GM12878 (cell line): ENCODE measurements at regions not wholly inside any gene's neighbourhood (a gene's known extent, or its start where the extent isn't known, plus 50 kb on each side); places are given as distances from the start of the nearest gene placed in this dataset.

Experiments used
- ATAC-seq: fragments of 200-7000 bp; cut with Tn5 transposase; 3 replicates; pipeline ENCODE4 v1.9.1; 2020; ENCODE audit warnings: mild to moderate bottlenecking, moderate library complexity
- BruUV-seq: library from RNA; stranded (reverse); fragments of 400-500 nt; replicated peaks from 2 replicates; lab custom pipeline; 2021; lab: Mats Ljungman, UMichigan
- CTCF ChIA-PET: fragments of 300-600 bp; sonication (Branson Sonifier 250); formaldehyde crosslinking; extraction: SDS; loops from one replicate; lab custom pipeline; 2021; ENCODE audit warnings: inconsistent platforms; lab: Yijun Ruan, JAX
- POLR2A ChIA-PET: fragments of 350-600 bp; formaldehyde crosslinking; extraction: SDS; loops from one replicate; lab custom pipeline; 2021; ENCODE audit warnings: inconsistent platforms; lab: Charles Lee
- RAD21 ChIA-PET: fragments of 300-600 bp; sonication (Branson Sonifier 250); formaldehyde crosslinking; loops from one replicate; lab custom pipeline; 2023; ENCODE audit warnings: antibody characterized with exemption; ENCODE audit not compliant: unreplicated experiment; lab: Charles Lee
- SMC1A ChIA-PET: fragments of 300-600 bp; sonication (Branson Sonifier 250); formaldehyde crosslinking; loops from one replicate; lab custom pipeline; 2023; ENCODE audit not compliant: unreplicated experiment, uncharacterized antibody; lab: Charles Lee
- DNase-seq: peaks from one replicate; pipeline ENCODE4 v3.0.0-alpha.2; 2011; ENCODE audit warnings: low read depth, low spot score
- FAIRE-seq: peaks from 3 replicates; lab custom pipeline; 2011; peaks lifted over from hg19 to GRCh38; lab: Jason Lieb, UNC
- H2AFZ ChIP-seq: 2 replicates; pipeline ENCODE4 v1.6.0; 2011; ENCODE audit warnings: low read depth, low read length, control low read depth; ENCODE audit not compliant: control insufficient read depth
- H3K27ac ChIP-seq: 2 replicates; pipeline ENCODE4 v1.5.1; 2011; ENCODE audit warnings: control low read depth; ENCODE audit not compliant: control insufficient read depth, insufficient read depth
- H3K27me3 ChIP-seq, 2 experiments: replicated peaks in 1 of 2; 2 replicates each; pipeline versions ENCODE4 v1.6.0 to v1.6.1; 2011; ENCODE audit warnings: low read length in 1 of 2; ENCODE audit not compliant: control insufficient read depth in 2 of 2, insufficient read depth in 2 of 2
- H3K36me3 ChIP-seq, 2 experiments: 2 replicates each; pipeline ENCODE4 v1.5.1; 2011; ENCODE audit warnings: low read length in 1 of 2; ENCODE audit not compliant: control insufficient read depth in 2 of 2, insufficient read depth in 2 of 2
- H3K4me1 ChIP-seq: 2 replicates; pipeline ENCODE4 v1.6.1; 2011; ENCODE audit warnings: mild to moderate bottlenecking, low read length, moderate library complexity, mixed read lengths; ENCODE audit not compliant: control insufficient read depth, insufficient read depth
- H3K4me2 ChIP-seq: 2 replicates; pipeline ENCODE4 v1.6.0; 2011; ENCODE audit warnings: control low read depth; ENCODE audit not compliant: control insufficient read depth, insufficient read depth
- H3K4me3 ChIP-seq: fragments of 200-600 bp; sonication (generic); 2 replicates; pipeline ENCODE4 v1.5.1; 2016
- H3K79me2 ChIP-seq: 2 replicates; pipeline ENCODE4 v1.6.0; 2011; ENCODE audit warnings: low read length; ENCODE audit not compliant: control insufficient read depth, insufficient read depth
- H3K9ac ChIP-seq: 2 replicates; pipeline ENCODE4 v1.8.0; 2011; ENCODE audit warnings: low read length, control low read depth, mixed read lengths; ENCODE audit not compliant: control insufficient read depth, insufficient read depth
- H3K9me3 ChIP-seq: replicated peaks from 3 replicates; pipeline ENCODE4 v1.5.1; 2011; ENCODE audit warnings: mild to moderate bottlenecking, low read length; ENCODE audit not compliant: control insufficient read depth, insufficient read depth
- H4K20me1 ChIP-seq: 2 replicates; pipeline ENCODE4 v1.6.0; 2011; ENCODE audit not compliant: control insufficient read depth, insufficient read depth
- CBFB ChIP-seq: IDR thresholded peaks from 2 replicates; pipeline ENCODE4 v1.6.1; 2016; ENCODE audit warnings: antibody characterized with exemption, low read depth
- DPF2 ChIP-seq: fragments of 450-650 bp; IDR thresholded peaks from 2 replicates; pipeline ENCODE4 v1.6.1; 2017; ENCODE audit warnings: mild to moderate bottlenecking
- ESRRA ChIP-seq: IDR thresholded peaks from 2 replicates; pipeline ENCODE4 v1.6.1; 2012; ENCODE audit warnings: mild to moderate bottlenecking, low read length, improper control_type of control experiment
- EZH2 ChIP-seq: IDR thresholded peaks from 2 replicates; pipeline ENCODE4 v1.6.1; 2012; ENCODE audit warnings: low read depth, mild to moderate bottlenecking, control low read depth, inconsistent platforms, low read length, borderline replicate concordance; ENCODE audit not compliant: control insufficient read depth
- IRF3 ChIP-seq: fragments of 450-650 bp; IDR thresholded peaks from 2 replicates; pipeline ENCODE4 v1.6.1; 2014; ENCODE audit warnings: mild to moderate bottlenecking
- KLF5 ChIP-seq: fragments of 450-650 bp; IDR thresholded peaks from 2 replicates; pipeline ENCODE4 v1.6.1; 2014; ENCODE audit warnings: mild to moderate bottlenecking; ENCODE audit not compliant: partially characterized antibody
- RB1 ChIP-seq: fragments of 450-650 bp; formaldehyde crosslinking; IDR thresholded peaks from 2 replicates; pipeline ENCODE4 v1.6.1; 2017; ENCODE audit warnings: mild to moderate bottlenecking, borderline replicate concordance
- SIX5 ChIP-seq: IDR thresholded peaks from 2 replicates; pipeline ENCODE4 v1.6.1; 2011; ENCODE audit warnings: mild to moderate bottlenecking, low read depth, low read length, moderate library complexity; ENCODE audit not compliant: severe bottlenecking
- SREBF1 ChIP-seq: IDR thresholded peaks from 2 replicates; pipeline ENCODE4 v1.6.1; 2012; ENCODE audit warnings: mild to moderate bottlenecking, low read length
- SRF ChIP-seq, 2 experiments: IDR thresholded peaks; 2 replicates each; pipeline ENCODE4 v1.6.1; 2011; ENCODE audit warnings: low read depth in 2 of 2, low read length in 2 of 2, mild to moderate bottlenecking in 1 of 2, moderate library complexity in 1 of 2
- STAT3 ChIP-seq: IDR thresholded peaks from 2 replicates; pipeline ENCODE4 v1.6.1; 2011; ENCODE audit warnings: low read depth, low read length, improper control_type of control experiment
- WGBS: methylation state at CpG from one replicate; pipeline ENCODE4 v1.1.6; 2016; ENCODE audit warnings: low lambda C conversion rate; ENCODE audit not compliant: insufficient replicate concordance, insufficient coverage; ENCODE audit errors: missing lambda C conversion rate; 5-methylcytosine and 5-hydroxymethylcytosine counted together
- in situ Hi-C: fragments of 300-500 bp; cut with MboI; formaldehyde crosslinking; loops from 9 replicates; pipeline ENCODE4 v1.14.3; 2018; ENCODE audit warnings: mixed read lengths
- intact Hi-C: fragments of 100-400 bp; cut with micrococcal nuclease; formaldehyde crosslinking; loops from one replicate; pipeline ENCODE4 v1.14.2; 2022; ENCODE audit not compliant: unreplicated experiment
- TF ChIP-seq, protein P1 (sequence below): fragments of 150-350 bp; IDR thresholded peaks from 2 replicates; pipeline ENCODE4 v1.6.1; 2016; ENCODE audit warnings: low read depth, low read length

GRCh38 chr1:185549906-185550305, 184.3 kb upstream of the HMCN1 start:
- RAD21 ChIA-PET, result no interaction called here
- H3K27me3 ChIP-seq, result no peaks in the 10 kb centered on the region
- in situ Hi-C loops (no loop called here), intact Hi-C loops (no loop called here)
- no peak overlapping the region for H3K4me2 ChIP-seq
- 95% methylated on average over 1 of the region's 1 CpG for WGBS
- BruUV-seq, result no TSS peak
- SMC1A ChIA-PET, result no interaction called here
- H3K27ac ChIP-seq, result no peak overlapping the region
- no peaks in the 10 kb centered on the region for H3K9me3 ChIP-seq
- H3K79me2 ChIP-seq, result no peaks in the 10 kb centered on the region
- H3K4me1 ChIP-seq, result no peaks in the 10 kb centered on the region
- H4K20me1 ChIP-seq, result no peaks in the 10 kb centered on the region
- no peak overlapping the region for H3K4me3 ChIP-seq
- POLR2A ChIA-PET, result no interaction called here
- H3K36me3 ChIP-seq, result no peaks in the 10 kb centered on the region
- no peak overlapping the region for H3K9ac ChIP-seq
- FAIRE-seq (no peak), ATAC-seq (no peak), DNase-seq (no peak)
- CTCF ChIA-PET, result no interaction called here
- TF ChIP-seq SREBF1, result no peak
- TF ChIP-seq DPF2, result no peak
- TF ChIP-seq IRF3, result no peak
- no peak for TF ChIP-seq SIX5
- no peak for TF ChIP-seq KLF5
- TF ChIP-seq SRF (IDR thresholded peaks at IDR 0.05; ENCODE audit: low read depth in 2 of 2, low read length in 2 of 2), result no peak
- no peak overlapping the region for H2AFZ ChIP-seq

DNA sequence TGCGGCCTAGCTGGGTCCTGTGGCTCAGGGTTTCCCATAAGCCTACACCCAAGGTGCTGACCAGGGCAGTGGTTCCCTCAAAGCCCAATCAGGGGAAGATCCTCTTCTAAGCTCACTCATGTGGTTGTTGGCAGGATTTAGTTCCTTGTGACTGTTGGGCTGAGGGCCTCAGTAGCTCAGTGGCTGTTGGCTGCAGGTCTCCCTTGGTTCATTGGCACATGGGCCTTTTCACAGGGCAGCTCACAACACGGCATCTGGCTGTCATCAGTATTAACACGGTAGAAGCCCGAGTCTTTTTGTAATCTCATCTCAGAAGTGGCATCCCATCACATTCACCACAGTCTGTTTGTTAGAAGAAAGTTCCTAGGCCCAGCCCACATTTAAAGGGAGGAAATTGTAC, 188.2 kb upstream of the HMCN1 start:
- RAD21 ChIA-PET, result no interaction called here
- TF ChIP-seq ESRRA (no peak), EZH2 (no peak), STAT3 (no peak), RB1 (no peak), CBFB (no peak)
- TF ChIP-seq, protein P1, sequence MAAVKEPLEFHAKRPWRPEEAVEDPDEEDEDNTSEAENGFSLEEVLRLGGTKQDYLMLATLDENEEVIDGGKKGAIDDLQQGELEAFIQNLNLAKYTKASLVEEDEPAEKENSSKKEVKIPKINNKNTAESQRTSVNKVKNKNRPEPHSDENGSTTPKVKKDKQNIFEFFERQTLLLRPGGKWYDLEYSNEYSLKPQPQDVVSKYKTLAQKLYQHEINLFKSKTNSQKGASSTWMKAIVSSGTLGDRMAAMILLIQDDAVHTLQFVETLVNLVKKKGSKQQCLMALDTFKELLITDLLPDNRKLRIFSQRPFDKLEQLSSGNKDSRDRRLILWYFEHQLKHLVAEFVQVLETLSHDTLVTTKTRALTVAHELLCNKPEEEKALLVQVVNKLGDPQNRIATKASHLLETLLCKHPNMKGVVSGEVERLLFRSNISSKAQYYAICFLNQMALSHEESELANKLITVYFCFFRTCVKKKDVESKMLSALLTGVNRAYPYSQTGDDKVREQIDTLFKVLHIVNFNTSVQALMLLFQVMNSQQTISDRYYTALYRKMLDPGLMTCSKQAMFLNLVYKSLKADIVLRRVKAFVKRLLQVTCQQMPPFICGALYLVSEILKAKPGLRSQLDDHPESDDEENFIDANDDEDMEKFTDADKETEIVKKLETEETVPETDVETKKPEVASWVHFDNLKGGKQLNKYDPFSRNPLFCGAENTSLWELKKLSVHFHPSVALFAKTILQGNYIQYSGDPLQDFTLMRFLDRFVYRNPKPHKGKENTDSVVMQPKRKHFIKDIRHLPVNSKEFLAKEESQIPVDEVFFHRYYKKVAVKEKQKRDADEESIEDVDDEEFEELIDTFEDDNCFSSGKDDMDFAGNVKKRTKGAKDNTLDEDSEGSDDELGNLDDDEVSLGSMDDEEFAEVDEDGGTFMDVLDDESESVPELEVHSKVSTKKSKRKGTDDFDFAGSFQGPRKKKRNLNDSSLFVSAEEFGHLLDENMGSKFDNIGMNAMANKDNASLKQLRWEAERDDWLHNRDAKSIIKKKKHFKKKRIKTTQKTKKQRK, result no peak

More for the DNA sequence above, 188.2 kb upstream of the HMCN1 start:
- 92% methylated on average over 4 of the region's 4 CpGs for WGBS
- no peak overlapping the region for H3K27ac ChIP-seq
- H2AFZ ChIP-seq, result no peak overlapping the region
- no peak overlapping the region for H3K9ac ChIP-seq
- BruUV-seq, result no TSS peak
- no peak overlapping the region for H3K4me2 ChIP-seq
- H3K4me1 ChIP-seq, result no peaks in the 10 kb centered on the region
- no peak overlapping the region for H3K4me3 ChIP-seq
- intact Hi-C loops, result no loop called here
- FAIRE-seq, result no peak
- H4K20me1 ChIP-seq, result no peaks in the 10 kb centered on the region
- POLR2A ChIA-PET, result interaction anchor here (0.9 kb wide), 1 partner anchor 14 kb away, joined by 3 read pairs; no protein-coding TSS in a partner anchor
- H3K27me3 ChIP-seq, result no peaks in the 10 kb centered on the region
- no peak for DNase-seq
- no peaks in the 10 kb centered on the region for H3K79me2 ChIP-seq
- SMC1A ChIA-PET, result interaction anchor here (0.9 to 1.5 kb wide), 3 partner anchors 13 to 49 kb away, joined by 3 to 6 read pairs (median 3); no protein-coding TSS in a partner anchor
- in situ Hi-C loops, result no loop called here
- no peaks in the 10 kb centered on the region for H3K9me3 ChIP-seq
- CTCF ChIA-PET, result interaction anchor here (1.7 kb wide), 1 partner anchor 14 kb away, joined by 10 read pairs; no protein-coding TSS in a partner anchor
- no peaks in the 10 kb centered on the region for H3K36me3 ChIP-seq
- ATAC-seq, result no peak
